Endothelial cell of umbilical vein (primary cell): ENCODE measurements at regions not wholly inside any gene's neighbourhood (a gene's known extent, or its start where the extent isn't known, plus 50 kb on each side); places are given as distances from the start of the nearest gene placed in this dataset.

Source experiments
- BruUV-seq: library from RNA; stranded (reverse); fragments of 400-500 nt; replicated peaks from 2 replicates; lab custom pipeline; 2021; lab: Mats Ljungman, UMichigan
- CTCF ChIA-PET: fragments of 300-600, 350-600 bp; sonication (Branson Sonifier 250); formaldehyde crosslinking; loops from one replicate; lab custom pipeline; 2021; ENCODE audit warnings: antibody characterized with exemption, inconsistent platforms; lab: Charles Lee
- POLR2A ChIA-PET: fragments of 300-600, 350-600 bp; sonication (Branson Sonifier 250); formaldehyde crosslinking; loops from one replicate; lab custom pipeline; 2021; ENCODE audit warnings: antibody characterized with exemption, inconsistent platforms; lab: Charles Lee
- DNase-seq: peaks from one replicate; pipeline ENCODE4 v3.0.0-alpha.2; 2011; ENCODE audit warnings: low read depth, low spot score
- FAIRE-seq: peaks from 2 replicates; lab custom pipeline; 2011; peaks lifted over from hg19 to GRCh38; lab: Jason Lieb, UNC
- H2AFZ ChIP-seq: 2 replicates; pipeline ENCODE4 v1.6.0; 2012; ENCODE audit warnings: low read depth, low read length, control low read depth, inconsistent platforms
- H3K27ac ChIP-seq: 2 replicates; pipeline ENCODE4 v1.5.1; 2011; ENCODE audit warnings: low read depth, mild to moderate bottlenecking, control low read depth, low read length, moderate library complexity; ENCODE audit not compliant: insufficient read depth
- H3K27me3 ChIP-seq, 2 experiments: 2 replicates each; pipeline versions ENCODE4 v1.6.0 to v1.6.1; 2011; ENCODE audit warnings: low read length in 2 of 2, mixed read lengths in 1 of 2; ENCODE audit not compliant: control insufficient read depth in 2 of 2, insufficient read depth in 2 of 2
- H3K36me3 ChIP-seq, 2 experiments: 2 replicates in 1 of 2; 3 replicates in 1 of 2; pipeline ENCODE4 v1.5.1; 2011; ENCODE audit warnings: low read length in 2 of 2, mild to moderate bottlenecking in 1 of 2, moderate library complexity in 1 of 2; ENCODE audit not compliant: control insufficient read depth in 2 of 2, insufficient read depth in 2 of 2; ENCODE audit errors: extremely low read depth in 1 of 2
- H3K4me1 ChIP-seq: 3 replicates; pipeline ENCODE4 v1.5.1; 2011; ENCODE audit warnings: mild to moderate bottlenecking, low read length; ENCODE audit not compliant: control insufficient read depth, insufficient read depth; ENCODE audit errors: extremely low read depth
- H3K4me2 ChIP-seq: 2 replicates; pipeline ENCODE4 v1.6.1; 2011; ENCODE audit warnings: low read length, control low read depth, mixed read lengths; ENCODE audit not compliant: insufficient read depth
- H3K4me3 ChIP-seq, 3 experiments: fragments of 200-600 bp in 1 of 3; sonication (generic), shearing (Covaris generic) in 1 of 3; replicated peaks in 1 of 3; 2 replicates each; pipeline ENCODE4 v1.5.1; 2011 to 2016; ENCODE audit warnings: control low read depth in 3 of 3, low read length in 3 of 3, mild to moderate bottlenecking in 2 of 3, inconsistent platforms in 1 of 3, low read depth in 1 of 3, moderate library complexity in 1 of 3; ENCODE audit not compliant: insufficient read depth in 1 of 3
- H3K79me2 ChIP-seq: 2 replicates; pipeline ENCODE4 v1.6.0; 2012; ENCODE audit warnings: low read length, inconsistent platforms; ENCODE audit not compliant: control insufficient read depth, insufficient read depth
- H3K9ac ChIP-seq: replicated peaks from 2 replicates; pipeline ENCODE3; 2011; ENCODE audit warnings: low read length, control low read depth; ENCODE audit not compliant: insufficient read depth; ENCODE audit errors: extremely low read depth
- H3K9me1 ChIP-seq: replicated peaks from 3 replicates; pipeline ENCODE4 v1.6.0; 2011; ENCODE audit warnings: mild to moderate bottlenecking, low read length; ENCODE audit not compliant: control insufficient read depth, insufficient read depth; ENCODE audit errors: extremely low read depth
- H3K9me3 ChIP-seq: replicated peaks from 2 replicates; pipeline ENCODE4 v1.5.1; 2012; ENCODE audit warnings: low read length, inconsistent platforms; ENCODE audit not compliant: control insufficient read depth, insufficient read depth
- H4K20me1 ChIP-seq: replicated peaks from 2 replicates; pipeline ENCODE3; 2011; ENCODE audit warnings: mild to moderate bottlenecking, low read length; ENCODE audit not compliant: control insufficient read depth, insufficient read depth; ENCODE audit errors: extremely low read depth
- FOS ChIP-seq: IDR thresholded peaks from 2 replicates; pipeline ENCODE4 v1.6.1; 2011; ENCODE audit warnings: mild to moderate bottlenecking, low read length, moderate library complexity, borderline replicate concordance; ENCODE audit not compliant: insufficient read depth
- GATA2 ChIP-seq: IDR thresholded peaks from 2 replicates; pipeline ENCODE4 v1.7.0; 2011; ENCODE audit warnings: low read depth, mild to moderate bottlenecking, moderate library complexity, mixed read lengths, low read length; ENCODE audit not compliant: insufficient read length, insufficient read depth
- MAX ChIP-seq: IDR thresholded peaks from 2 replicates; pipeline ENCODE4 v1.6.1; 2011; ENCODE audit not compliant: insufficient read depth, insufficient read length
- MYC ChIP-seq: IDR thresholded peaks from one replicate; pipeline ENCODE4 v1.6.1; 2011; ENCODE audit warnings: mild to moderate bottlenecking, low read depth, low read length
- POLR2AphosphoS5 ChIP-seq: IDR thresholded peaks from 2 replicates; pipeline ENCODE4 v1.6.1; 2012; ENCODE audit warnings: low read depth, mild to moderate bottlenecking, control low read depth, low read length, moderate library complexity; ENCODE audit not compliant: insufficient read depth
- dilution Hi-C: fragments of 300-500 bp; cut with MboI; formaldehyde crosslinking; loops from one replicate; pipeline ENCODE4 v1.15.0; 2019; ENCODE audit warnings: low sequenced_read_pairs; ENCODE audit not compliant: extremely low pct_ligation_motif_present
- intact Hi-C: fragments of 100-400 bp; cut with micrococcal nuclease; formaldehyde crosslinking; loops from one replicate; pipeline ENCODE4 v1.10.0; 2022
- TF ChIP-seq, protein P1 (sequence below), 2 donors: IDR thresholded peaks; 1 replicate in 1 of 2; 2 replicates in 1 of 2; pipeline ENCODE4 v1.5.1; 2011; ENCODE audit warnings: low read length in 2 of 2, mild to moderate bottlenecking in 2 of 2, moderate library complexity in 2 of 2, control low read depth in 1 of 2, inconsistent platforms in 1 of 2, low read depth in 1 of 2; ENCODE audit not compliant: insufficient read depth in 1 of 2; ENCODE audit errors: extremely low read depth in 1 of 2

GRCh38 chr18:53918091-53918490 lies 306.4 kb downstream of the MBD2 start:
- Histone ChIP-seq H3K9me3 (no peaks in the 10 kb centered on the region), H2AFZ (no peak overlapping the region), H3K9me1 (no peaks in the 10 kb centered on the region), H3K4me2 (no peak overlapping the region), H4K20me1 (no peaks in the 10 kb centered on the region), H3K27me3 (no peaks in the 10 kb centered on the region), H3K4me3 (no peak overlapping the region), H3K27ac (no peak overlapping the region), H3K36me3 (no peaks in the 10 kb centered on the region), H3K4me1 (no peaks in the 10 kb centered on the region), H3K79me2 (no peaks in the 10 kb centered on the region), H3K9ac (no peak overlapping the region)
- TF ChIP-seq, protein P1, sequence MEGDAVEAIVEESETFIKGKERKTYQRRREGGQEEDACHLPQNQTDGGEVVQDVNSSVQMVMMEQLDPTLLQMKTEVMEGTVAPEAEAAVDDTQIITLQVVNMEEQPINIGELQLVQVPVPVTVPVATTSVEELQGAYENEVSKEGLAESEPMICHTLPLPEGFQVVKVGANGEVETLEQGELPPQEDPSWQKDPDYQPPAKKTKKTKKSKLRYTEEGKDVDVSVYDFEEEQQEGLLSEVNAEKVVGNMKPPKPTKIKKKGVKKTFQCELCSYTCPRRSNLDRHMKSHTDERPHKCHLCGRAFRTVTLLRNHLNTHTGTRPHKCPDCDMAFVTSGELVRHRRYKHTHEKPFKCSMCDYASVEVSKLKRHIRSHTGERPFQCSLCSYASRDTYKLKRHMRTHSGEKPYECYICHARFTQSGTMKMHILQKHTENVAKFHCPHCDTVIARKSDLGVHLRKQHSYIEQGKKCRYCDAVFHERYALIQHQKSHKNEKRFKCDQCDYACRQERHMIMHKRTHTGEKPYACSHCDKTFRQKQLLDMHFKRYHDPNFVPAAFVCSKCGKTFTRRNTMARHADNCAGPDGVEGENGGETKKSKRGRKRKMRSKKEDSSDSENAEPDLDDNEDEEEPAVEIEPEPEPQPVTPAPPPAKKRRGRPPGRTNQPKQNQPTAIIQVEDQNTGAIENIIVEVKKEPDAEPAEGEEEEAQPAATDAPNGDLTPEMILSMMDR (IDR thresholded peaks at IDR 0.05; ENCODE audit: extremely low read depth in 1 of 2, insufficient read depth in 1 of 2, low read depth in 1 of 2, low read length in 2 of 2): no peak
- TF ChIP-seq MAX: no peak
- TF ChIP-seq POLR2AphosphoS5: no peak
- FAIRE-seq: no peak
- intact Hi-C loops: no loop called here
- dilution Hi-C loops: no loop called here
- ChIA-PET POLR2A (no interaction called here), CTCF (interaction anchor here (1.3 kb wide), 1 partner anchor 10 kb away, joined by 3 read pairs; no protein-coding TSS in a partner anchor)
- no peak for DNase-seq
- BruUV-seq: no TSS peak

- no peaks in the 10 kb centered on the region for H3K79me2 ChIP-seq
- ChIA-PET CTCF (no interaction called here), POLR2A (no interaction called here)
- no peaks in the 10 kb centered on the region for H3K9me1 ChIP-seq
- H4K20me1 ChIP-seq: no peaks in the 10 kb centered on the region
- FAIRE-seq: no peak
- no peak overlapping the region for H2AFZ ChIP-seq
- no peak overlapping the region for H3K9ac ChIP-seq
- H3K4me3 ChIP-seq: no peak overlapping the region
- no peak overlapping the region for H3K27ac ChIP-seq
- H3K9me3 ChIP-seq: no peaks in the 10 kb centered on the region
- no TSS peak for BruUV-seq
- no peak for TF ChIP-seq MAX
- no peak for TF ChIP-seq FOS
- TF ChIP-seq GATA2: no peak
- TF ChIP-seq POLR2AphosphoS5: no peak
- TF ChIP-seq, protein P1 (IDR thresholded peaks at IDR 0.05; ENCODE audit: extremely low read depth in 1 of 2, insufficient read depth in 1 of 2, low read depth in 1 of 2, low read length in 2 of 2): no peak
- no peak for TF ChIP-seq MYC
- H3K4me2 ChIP-seq: no peak overlapping the region
- dilution Hi-C loops: no loop called here
- no peak for DNase-seq
- intact Hi-C loops: loop anchor here (5.0 kb wide), 1 partner anchor 361 kb away; no protein-coding TSS in a partner anchor
- H3K4me1 ChIP-seq: no peaks in the 10 kb centered on the region
- H3K27me3 ChIP-seq: no peaks in the 10 kb centered on the region
- no peaks in the 10 kb centered on the region for H3K36me3 ChIP-seq
Observed at GRCh38 chr18:53911200-53911599, 313.3 kb downstream of the MBD2 start.
